ENCODE measurements at regions not wholly inside any gene's neighbourhood (a gene's known extent, or its start where the extent isn't known, plus 50 kb on each side); places are given as distances from the start of the nearest gene placed in this dataset.

DNA sequence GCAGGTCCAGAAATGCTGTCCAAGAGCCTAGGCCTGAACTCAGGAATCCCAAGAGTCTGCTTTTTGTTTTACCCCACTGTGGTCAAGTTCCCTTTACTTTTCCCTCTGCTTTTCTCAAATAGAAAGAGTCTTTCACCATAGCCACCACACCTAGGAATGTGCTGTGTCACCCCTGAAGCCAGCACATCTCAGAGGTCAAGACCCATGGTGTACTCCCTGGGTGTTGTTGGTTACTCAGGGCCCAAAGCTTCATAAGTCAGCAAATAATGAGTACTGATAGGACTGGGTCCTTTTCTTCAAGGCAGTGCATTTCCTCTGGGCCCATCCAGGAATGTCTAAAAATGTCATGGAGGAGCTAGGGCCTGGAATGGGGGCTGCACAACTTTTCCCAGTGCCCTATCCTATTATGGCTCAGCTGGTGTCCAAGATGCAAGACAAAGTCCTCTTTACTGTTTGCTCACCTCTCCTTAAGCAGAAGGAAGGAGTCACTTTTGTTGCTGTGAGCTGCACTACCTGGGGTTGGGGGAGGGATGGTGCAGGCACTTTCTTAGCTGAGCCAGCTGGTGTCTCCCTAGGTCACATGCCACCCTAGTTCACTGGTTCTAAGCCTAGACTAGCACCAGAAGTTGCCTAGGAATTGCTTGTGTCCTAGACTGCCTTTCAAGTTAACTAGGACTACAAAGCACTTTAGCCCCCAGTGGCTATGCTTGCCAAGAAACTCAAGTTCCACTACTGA, 62.4 kb upstream of the RXFP1 start:
- no peak for DNase-seq
- Histone ChIP-seq H3K27me3 (no peaks in the 10 kb centered on the region), H3K36me3 (no peaks in the 10 kb centered on the region), H3K9me3 (no peaks in the 10 kb centered on the region), H3K4me1 (no peaks in the 10 kb centered on the region), H3K4me3 (ENCODE audit: low read depth, low read length) (no peak overlapping the region)
- no peak for TF ChIP-seq CTCF (IDR thresholded peaks at IDR 0.05; ENCODE audit: low read depth, low read length)

DNA sequence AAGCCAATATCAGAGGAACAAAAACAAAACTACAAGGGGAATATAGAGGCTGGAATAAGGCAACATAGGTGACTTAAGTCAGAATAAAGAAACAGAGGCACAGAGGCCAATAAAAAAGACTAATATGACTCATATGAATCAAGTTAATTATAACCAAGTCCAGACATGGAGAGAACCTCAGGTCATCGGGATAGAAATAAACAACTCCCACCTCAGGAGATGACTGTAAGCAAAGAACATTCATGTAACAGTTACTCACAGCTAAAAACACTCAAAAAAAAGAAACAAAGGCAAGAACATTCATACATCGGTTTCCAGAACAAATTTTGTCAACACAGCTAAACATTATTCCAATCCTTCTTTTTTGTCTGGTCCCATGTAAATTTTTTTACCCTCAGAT, 60.3 kb upstream of the RXFP1 start:
- Histone ChIP-seq H3K9me3 (no peaks in the 10 kb centered on the region), H3K4me1 (no peaks in the 10 kb centered on the region), H3K27me3 (no peaks in the 10 kb centered on the region), H3K36me3 (no peaks in the 10 kb centered on the region), H3K4me3 (ENCODE audit: low read depth, low read length) (no peak overlapping the region)
- no peak for TF ChIP-seq CTCF (IDR thresholded peaks at IDR 0.05; ENCODE audit: low read depth, low read length)
- no peak for DNase-seq

DNA sequence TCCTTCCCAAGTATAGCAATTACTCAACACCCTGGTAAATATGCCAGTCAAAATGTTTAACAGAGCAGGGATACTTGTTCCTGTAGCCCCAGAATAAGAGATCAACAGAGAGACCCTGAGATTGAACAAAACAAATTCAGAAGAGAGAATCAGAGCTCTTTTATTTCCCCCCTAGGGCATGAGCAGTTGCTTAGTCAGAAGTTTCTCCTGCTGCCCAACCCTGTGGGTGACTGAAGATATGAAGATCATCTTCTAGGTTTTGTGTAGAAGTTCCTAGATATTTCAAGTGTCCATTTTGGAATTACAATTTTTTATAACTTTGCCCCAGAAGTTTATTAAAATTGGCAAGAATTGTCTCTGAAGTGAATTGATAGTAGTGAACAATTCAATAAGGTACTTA, 59.1 kb upstream of the RXFP1 start:
- no peaks in the 10 kb centered on the region for H3K36me3 ChIP-seq
- no peak overlapping the region for H3K4me3 ChIP-seq (ENCODE audit: low read depth, low read length)
- no peaks in the 10 kb centered on the region for H3K9me3 ChIP-seq
- no peaks in the 10 kb centered on the region for H3K27me3 ChIP-seq
- DNase-seq, result no peak
- H3K4me1 ChIP-seq, result no peaks in the 10 kb centered on the region
- TF ChIP-seq CTCF (IDR thresholded peaks at IDR 0.05; ENCODE audit: low read depth, low read length), result no peak
